OCI-LY3 (cell line): ENCODE measurements at regions not wholly inside any gene's neighbourhood (a gene's known extent, or its start where the extent isn't known, plus 50 kb on each side); places are given as distances from the start of the nearest gene placed in this dataset.

Experiments
- EZH2phosphoT487 ChIP-seq: fragments of 200-600 bp; shearing (Covaris generic); IDR thresholded peaks from 2 replicates; pipeline ENCODE4 v1.6.1; 2018; ENCODE audit warnings: antibody characterized with exemption, mixed run types, low read depth
- TF ChIP-seq, protein P1 (sequence below): fragments of 200-600, 300-600 bp; sonication (generic); IDR thresholded peaks from 2 replicates; pipeline ENCODE4 v1.5.1; 2014; ENCODE audit warnings: antibody characterized with exemption, low read length, low read depth

DNA sequence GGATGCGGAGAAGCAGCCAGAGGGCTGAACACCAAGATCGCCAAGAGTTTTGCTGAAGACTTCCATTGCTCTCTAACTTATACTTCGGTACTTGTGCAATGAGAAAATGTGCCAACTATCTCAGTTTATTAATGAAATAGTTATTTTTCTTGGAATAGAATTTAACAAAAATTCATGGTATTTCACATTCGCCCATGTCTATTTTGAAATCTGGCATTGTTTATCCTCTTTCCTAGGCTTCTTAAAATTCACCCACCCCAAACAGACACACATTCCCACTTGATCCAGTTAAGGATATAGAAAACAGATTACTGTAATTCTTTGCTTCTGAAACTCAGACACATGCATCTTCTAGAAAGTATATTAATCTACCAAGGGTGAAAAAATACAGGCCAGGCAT is 56.3 kb upstream of the ADAMTS5 start:
- TF ChIP-seq, protein P1, sequence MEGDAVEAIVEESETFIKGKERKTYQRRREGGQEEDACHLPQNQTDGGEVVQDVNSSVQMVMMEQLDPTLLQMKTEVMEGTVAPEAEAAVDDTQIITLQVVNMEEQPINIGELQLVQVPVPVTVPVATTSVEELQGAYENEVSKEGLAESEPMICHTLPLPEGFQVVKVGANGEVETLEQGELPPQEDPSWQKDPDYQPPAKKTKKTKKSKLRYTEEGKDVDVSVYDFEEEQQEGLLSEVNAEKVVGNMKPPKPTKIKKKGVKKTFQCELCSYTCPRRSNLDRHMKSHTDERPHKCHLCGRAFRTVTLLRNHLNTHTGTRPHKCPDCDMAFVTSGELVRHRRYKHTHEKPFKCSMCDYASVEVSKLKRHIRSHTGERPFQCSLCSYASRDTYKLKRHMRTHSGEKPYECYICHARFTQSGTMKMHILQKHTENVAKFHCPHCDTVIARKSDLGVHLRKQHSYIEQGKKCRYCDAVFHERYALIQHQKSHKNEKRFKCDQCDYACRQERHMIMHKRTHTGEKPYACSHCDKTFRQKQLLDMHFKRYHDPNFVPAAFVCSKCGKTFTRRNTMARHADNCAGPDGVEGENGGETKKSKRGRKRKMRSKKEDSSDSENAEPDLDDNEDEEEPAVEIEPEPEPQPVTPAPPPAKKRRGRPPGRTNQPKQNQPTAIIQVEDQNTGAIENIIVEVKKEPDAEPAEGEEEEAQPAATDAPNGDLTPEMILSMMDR: no peak
- no peak for TF ChIP-seq EZH2phosphoT487
